NCI-H1694 treated with DMSO at 0.1 percent for 48 hours (cell line): ENCODE measurements at regions not wholly inside any gene's neighbourhood (a gene's known extent, or its start where the extent isn't known, plus 50 kb on each side); places are given as distances from the start of the nearest gene placed in this dataset.

ENCODE experiments used
- DNase-seq: peaks from one replicate; lab custom pipeline; 2025; lab: John Stamatoyannopoulos, UW

GRCh38 chr6:26216359-26216885 lies 129.2 kb downstream of the HFE start:
- peak; percentile 20 for DNase-seq

DNA sequence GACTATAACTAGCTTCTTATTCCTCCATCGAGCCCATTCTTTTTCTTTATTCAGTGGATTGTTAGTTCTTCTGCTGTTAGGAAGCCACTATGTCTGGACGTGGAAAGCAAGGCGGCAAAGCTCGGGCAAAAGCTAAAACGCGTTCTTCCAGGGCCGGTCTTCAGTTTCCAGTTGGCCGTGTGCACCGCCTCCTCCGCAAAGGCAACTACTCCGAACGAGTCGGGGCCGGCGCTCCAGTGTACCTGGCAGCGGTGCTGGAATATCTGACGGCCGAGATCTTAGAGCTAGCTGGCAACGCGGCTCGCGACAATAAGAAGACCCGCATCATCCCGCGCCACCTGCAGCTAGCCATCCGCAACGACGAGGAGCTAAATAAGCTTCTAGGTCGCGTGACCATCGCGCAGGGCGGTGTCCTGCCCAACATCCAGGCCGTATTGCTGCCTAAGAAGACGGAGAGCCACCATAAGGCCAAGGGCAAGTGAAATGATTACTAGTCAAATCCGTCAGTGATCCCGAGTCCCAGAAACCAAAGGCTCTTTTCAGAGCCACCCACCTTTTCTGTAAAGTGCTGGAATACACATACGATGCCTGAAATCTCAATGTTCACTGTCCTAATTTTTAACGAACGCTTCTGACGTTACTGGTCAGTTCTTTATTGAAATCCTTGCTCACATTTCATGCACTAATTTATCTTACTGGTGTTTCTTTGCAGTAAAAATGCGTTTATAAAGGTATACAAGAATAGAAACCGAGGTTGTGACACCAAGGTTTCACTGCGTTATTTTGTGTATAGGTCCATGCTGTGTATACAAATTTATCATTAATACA lies 129.9 kb downstream of the HFE start:
- no peak for DNase-seq

DNA sequence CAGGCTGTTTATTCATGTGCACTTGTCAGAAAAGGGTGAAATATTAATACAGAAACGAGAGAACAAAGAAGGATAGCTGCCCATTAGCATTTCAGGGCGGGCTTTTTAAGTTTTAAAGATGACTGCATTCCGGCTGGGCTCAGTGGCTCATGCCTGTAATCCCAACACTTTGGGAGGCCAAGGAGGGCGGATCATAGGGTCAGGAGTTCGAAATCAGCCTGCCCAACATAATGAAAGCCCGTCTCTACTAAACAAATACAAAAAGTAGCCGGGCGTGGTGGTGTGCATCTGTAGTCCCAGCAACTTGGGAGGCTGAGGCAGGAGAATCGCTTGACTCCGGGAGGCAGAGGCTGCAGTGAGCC lies 130.5 kb downstream of the HFE start:
- DNase-seq = no peak

DNA sequence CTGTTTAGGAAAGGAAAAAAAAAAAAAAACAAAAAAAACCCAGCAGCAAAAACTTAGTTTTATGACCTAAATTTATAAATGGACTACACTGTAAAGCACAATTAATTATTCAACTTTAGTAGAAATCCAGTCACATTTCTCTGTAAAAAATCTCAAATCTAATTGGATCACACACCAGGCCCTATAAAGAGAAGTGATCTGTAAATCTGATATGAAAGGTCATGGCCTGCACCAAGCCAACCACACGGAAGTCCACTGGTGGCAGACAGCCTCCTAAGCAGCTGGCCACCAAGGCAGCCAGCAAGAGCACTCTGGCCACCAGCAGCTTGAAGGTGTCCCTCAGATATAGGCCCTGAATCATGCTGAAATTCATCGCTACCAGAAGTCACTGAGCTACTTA lies 131.6 kb downstream of the HFE start:
- no peak for DNase-seq

DNA sequence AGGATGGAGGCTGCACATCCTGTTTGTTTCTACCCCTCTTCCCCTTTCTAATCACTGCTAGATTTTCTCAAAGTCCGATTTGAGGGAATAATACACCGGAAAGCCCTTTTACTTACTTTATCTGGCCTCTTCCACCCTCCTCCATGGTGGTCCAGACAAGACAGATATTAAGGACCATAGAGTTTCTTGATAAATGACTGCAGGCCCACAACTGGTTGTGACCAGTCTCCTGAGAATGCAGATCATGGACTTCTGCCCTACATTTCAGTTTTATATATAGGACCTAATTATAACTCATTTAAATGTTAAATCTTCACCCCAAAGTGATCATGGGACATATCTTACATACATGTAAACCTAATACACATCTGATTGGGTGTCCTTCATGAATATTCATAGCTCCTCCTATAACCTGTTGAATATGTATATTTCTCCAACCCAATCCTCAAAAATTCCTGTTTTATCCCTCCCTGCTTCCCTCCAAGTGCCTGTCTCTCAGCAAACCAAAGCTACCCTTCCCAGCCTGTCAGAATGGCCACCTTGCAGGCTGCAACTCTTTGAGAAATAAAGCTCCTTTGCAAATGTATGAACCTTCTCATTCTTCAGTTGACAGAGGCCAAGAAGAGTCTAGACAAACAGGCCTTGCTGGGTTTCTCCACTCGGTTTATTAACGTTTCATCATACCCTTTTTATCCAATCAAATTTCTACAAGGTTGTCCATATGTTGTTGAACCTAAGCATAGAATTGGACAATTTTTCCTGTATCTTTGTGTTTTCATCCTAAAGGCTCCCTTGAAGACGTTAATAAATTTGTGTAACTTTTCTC lies 133.1 kb downstream of the HFE start:
- DNase-seq = no peak

DNA sequence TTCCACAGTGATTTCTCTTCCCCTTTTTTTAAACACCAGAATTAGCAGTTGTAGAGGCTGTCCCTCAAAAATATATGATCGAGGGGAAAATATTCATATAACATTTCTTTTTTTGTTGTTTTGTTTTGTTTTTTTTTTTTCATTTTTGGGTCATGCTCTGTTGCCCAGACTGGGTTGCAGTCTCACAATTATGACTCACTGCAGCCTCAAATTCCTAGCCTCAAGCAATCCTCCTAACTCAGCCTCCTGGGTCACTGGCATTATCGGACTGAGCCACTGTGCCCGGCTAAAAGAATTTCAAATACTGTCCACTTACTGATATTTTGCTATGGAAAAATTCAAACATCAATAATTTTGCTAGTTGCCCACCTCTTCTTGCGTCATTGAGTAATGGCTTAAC lies 134.0 kb downstream of the HFE start:
- no peak for DNase-seq

DNA sequence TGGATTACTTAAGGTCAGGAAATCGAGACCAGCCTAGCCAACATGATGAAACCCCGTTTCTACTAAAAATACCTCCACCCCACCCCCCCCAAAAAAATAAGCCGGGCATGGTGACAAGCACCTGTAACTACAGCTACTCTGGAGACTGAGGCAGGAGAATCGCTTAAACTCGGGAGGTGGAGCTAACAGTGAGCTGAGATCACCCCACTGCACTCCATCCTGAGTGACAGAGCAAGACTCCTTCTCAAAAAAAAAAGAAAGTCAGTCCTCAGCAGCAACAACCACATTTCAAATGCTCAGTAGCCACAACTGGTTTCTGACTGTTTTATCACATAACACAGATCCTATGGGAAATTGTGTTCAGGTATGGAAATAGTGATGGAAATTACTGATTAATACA lies 135.3 kb downstream of the HFE start:
- no peak for DNase-seq

DNA sequence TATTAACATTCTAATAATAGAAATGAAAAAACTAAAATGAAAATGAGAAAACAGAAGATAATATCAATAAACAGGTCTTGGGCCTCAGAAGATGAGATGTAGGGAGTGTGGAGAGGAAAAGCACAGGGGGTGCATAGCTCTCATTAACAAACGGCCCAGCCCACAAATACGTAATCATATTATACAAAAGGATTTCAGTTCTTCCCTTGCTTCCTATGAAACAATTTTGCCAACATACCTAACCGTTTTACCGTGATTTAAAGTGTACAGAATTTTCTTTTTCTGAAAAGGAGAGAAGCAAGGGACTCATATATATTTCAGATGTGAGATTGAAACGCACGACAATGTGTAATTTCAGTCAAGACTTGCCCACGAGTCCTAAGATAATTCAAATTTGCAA lies 136.0 kb downstream of the HFE start:
- peak; percentile 23 for DNase-seq

DNA sequence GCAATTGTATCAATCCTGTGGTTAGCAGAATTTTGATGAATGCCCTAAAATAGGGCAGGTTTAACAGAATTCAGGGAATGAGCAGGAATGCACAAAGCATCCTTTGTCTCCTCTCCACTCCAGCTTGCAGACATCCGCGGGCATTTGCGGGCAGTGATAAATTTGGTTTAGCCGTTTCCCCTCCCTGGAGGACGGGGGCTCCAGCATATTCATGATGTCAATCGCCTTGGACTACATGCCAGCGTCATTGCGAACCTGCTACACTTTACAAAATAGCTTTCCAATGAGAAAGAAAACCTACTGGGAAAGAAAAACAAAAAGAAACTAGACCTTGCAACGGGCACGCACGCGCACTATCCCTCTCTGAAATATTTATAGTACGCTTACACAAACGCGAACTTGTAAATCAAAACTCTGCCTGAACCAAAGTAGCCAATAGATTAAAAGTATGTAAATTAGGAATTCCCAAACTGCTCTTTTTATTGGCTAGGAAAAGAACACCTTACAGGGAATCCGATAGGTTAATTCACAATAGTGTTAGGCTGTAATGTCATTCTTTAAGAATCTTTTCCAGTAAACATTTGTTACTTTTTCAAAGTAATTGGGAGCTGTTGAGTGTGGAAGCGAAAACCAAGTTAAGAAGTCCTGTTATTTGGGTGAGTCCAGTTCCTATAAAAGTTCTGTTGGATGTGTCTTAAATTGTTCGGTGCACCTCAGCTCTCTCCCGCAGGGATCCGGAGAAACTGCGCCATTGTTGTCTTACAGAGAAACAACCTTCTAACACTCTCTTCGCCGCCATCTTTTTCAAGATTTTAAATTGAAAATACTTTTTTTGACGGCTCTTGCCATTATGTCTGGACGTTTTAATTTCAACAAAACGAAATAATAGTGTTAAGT lies 136.7 kb downstream of the HFE start:
- peak; percentile 81 for DNase-seq

DNA sequence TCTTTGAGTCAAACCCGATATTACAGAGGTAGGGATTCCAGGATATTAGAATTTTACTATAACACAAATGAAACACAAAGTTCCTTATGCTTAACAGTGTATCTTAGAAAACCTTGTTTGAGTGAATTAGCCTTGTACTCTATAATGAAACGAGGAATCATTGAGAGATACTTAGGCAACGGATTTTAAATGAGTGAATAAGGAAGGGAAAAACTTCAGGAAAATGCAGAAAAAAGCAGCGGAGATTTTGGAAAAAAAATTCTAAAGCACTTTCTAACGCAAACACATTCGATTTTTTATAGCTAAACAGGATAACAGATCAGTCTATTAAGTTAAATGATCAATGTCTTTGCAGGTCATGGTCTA lies 137.3 kb downstream of the HFE start:
- DNase-seq = no peak

- no peak for DNase-seq
These were observed 138.0 kb downstream of the HFE start for GRCh38 chr6:26224940-26225847.

- no peak for DNase-seq
These were observed 138.8 kb downstream of the HFE start for GRCh38 chr6:26225848-26226578.

DNA sequence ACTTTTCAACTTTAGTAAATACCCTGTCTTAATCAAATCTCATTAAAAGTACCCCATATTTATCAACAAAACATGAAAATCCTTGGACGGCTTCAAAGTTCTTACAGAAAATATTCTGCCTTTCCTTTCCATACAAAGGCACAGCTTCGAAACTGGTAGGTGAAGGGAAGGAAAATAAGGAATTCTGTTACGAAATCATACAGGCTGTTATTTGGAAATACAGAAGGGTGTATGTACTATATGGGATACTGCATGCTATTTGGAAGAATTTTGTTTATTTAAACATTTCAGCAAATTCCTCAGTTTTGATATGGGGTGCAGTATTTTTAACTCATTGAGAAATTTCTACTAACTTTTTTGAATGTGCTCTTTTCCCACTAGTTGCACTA lies 138.4 kb upstream of the BTN3A2 start:
- no peak for DNase-seq

GRCh38 chr6:26230351-26230750 lies 134.6 kb upstream of the BTN3A2 start:
- DNase-seq = no peak

GRCh38 chr6:26231006-26231587 lies 133.9 kb upstream of the BTN3A2 start:
- DNase-seq = no peak

- no peak for DNase-seq
These were observed 132.6 kb upstream of the BTN3A2 start for GRCh38 chr6:26232306-26232939.

DNA sequence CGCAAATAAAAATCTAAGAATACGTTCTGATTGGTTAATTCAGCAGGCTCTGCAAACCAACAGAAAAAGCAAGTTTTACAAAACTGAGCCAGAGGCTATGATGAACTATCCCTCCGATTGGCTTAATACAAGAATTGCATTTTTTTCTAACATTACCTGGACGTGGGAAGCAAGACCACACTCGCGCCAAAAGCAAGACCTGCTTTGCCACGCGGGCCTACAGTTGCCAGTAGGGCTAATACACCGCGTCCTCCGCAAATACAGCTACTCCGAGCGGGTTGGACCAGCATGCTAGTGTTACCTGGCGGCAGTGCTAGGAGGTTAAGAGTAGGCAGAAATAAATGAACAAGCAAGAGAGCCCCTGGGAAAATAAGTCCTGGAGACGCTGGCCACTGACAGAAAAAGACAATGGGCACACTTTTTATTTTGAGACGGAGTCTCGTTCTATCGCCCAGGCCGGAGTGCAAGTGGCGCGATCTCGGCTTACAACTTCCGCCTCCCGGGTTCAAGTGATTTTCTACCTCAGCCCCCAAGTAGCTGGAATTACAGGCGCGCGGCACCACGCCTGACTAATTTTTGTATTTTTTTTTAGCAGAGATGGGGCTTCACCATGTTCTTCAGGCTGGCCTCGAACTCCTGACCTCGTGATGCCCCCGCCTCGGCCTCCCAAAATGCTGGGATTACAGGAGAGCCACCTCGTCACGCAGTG lies 131.9 kb upstream of the BTN3A2 start:
- no peak for DNase-seq

- DNase-seq = no peak
These were observed 131.2 kb upstream of the BTN3A2 start for GRCh38 chr6:26233649-26234420.
